ENCODE measurements at regions not wholly inside any gene's neighbourhood (a gene's known extent, or its start where the extent isn't known, plus 50 kb on each side); places are given as distances from the start of the nearest gene placed in this dataset.

DNA sequence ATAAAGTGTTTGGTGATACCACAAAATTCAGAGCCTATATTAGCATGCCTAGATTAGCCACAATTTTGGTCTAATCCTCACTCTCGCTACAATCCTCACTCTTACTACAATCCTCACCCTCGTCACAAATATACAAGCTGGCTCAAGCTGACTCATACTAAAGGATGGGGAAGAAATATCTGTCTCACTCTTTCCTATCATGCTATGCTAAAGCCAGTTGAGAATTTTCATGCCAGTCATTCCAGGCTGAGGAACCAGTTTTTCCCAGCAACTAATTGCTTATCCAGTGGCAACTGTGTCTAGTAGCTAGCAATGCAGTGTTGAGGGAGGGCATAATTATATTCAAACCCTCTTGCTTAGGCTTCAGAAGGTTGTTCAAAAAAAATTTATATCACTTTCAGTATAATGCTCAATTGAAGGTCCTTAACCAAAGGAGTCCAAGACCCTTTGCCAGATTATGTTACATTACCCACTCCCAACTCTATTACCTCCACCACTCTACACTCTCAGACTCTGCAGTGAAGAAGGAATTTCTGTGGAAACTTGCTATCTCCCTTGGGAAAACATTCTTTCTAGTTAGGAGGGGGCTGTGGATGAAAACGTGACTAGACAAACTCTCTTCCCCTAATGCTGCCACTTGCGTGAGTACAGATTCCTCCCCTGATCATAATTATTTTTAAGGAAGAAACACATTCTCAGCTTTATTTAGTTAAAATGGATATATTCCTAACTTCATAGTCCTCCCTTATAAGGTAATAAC lies 810.3 kb upstream of the ACO1 start:
- H3K4me1 Mint-ChIP-seq, result peaks cover 0 to 7% (median under 1%) of the 10 kb centered on the region in 4 donors
- ChIA-PET POLR2A (ENCODE audit: partially characterized antibody) (no interaction called here), CTCF (ENCODE audit: partially characterized antibody) (interaction anchor here (1.0 kb wide), 1 partner anchor 31 kb away, joined by 3 read pairs; no protein-coding TSS in a partner anchor)
- H3K4me1 ChIP-seq (ENCODE audit: insufficient read depth, low read length), result no peaks in the 10 kb centered on the region
- H3K27me3 ChIP-seq (ENCODE audit: insufficient read depth, low read length), result no peaks in the 10 kb centered on the region
- peak overlapping the region in 1 of 7 donors; percentile 34 for H3K27ac Mint-ChIP-seq
- no peak overlapping the region for H3K27ac ChIP-seq (ENCODE audit: low read depth, low read length)
- peaks cover 0 to 2% of the 10 kb centered on the region in 2 donors for H3K36me3 Mint-ChIP-seq
- H3K27me3 Mint-ChIP-seq, result no peaks in the 10 kb centered on the region
- H3K36me3 ChIP-seq (ENCODE audit: insufficient read depth, low read length), result no peaks in the 10 kb centered on the region
- no peak for DNase-seq
- no peak overlapping the region for H3K4me3 Mint-ChIP-seq
- H3K9me3 Mint-ChIP-seq, result peaks cover 0 to 6% (median 0%) of the 10 kb centered on the region in 8 donors
- intact Hi-C loops (cut with micrococcal nuclease), result no loop called here
- H3K9me3 ChIP-seq (ENCODE audit: control insufficient read depth in 1 of 2, low read length in 2 of 2), result no peaks in the 10 kb centered on the region
- no peak overlapping the region for H3K4me3 ChIP-seq (ENCODE audit: low read length in 2 of 2)

DNA sequence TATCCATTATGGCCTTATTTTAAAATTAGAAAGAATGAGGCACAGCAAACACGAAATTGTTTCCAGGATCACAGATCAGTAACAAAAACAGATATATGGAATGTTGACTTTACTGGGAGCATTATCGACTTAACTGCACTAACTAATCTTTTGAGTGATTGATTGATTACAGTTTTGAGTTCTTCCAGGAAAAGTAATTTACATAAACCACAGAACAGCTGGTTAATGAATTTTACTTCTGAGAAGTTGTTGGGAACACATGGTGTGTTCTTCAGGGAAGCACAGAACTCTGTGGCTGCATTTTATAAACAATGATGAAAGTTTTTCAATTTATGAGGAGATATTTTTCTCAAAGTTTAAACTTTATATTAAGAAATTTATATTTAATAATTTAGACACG lies 802.4 kb upstream of the ACO1 start:
- no peak overlapping the region for H3K27ac ChIP-seq (ENCODE audit: low read depth, low read length)
- no peaks in the 10 kb centered on the region for H3K36me3 Mint-ChIP-seq
- no peaks in the 10 kb centered on the region for H3K27me3 Mint-ChIP-seq
- no peak overlapping the region for H3K27ac Mint-ChIP-seq
- H3K36me3 ChIP-seq (ENCODE audit: insufficient read depth, low read length), result no peaks in the 10 kb centered on the region
- H3K4me1 Mint-ChIP-seq, result no peaks in the 10 kb centered on the region
- H3K4me3 Mint-ChIP-seq, result no peak overlapping the region
- no peak for DNase-seq
- no peaks in the 10 kb centered on the region for H3K27me3 ChIP-seq (ENCODE audit: insufficient read depth, low read length)
- H3K4me1 ChIP-seq (ENCODE audit: insufficient read depth, low read length), result no peaks in the 10 kb centered on the region
- no peak overlapping the region for H3K4me3 ChIP-seq (ENCODE audit: low read length in 2 of 2)
- ChIA-PET POLR2A (ENCODE audit: partially characterized antibody) (no interaction called here), CTCF (ENCODE audit: partially characterized antibody) (no interaction called here)
- H3K9me3 ChIP-seq (ENCODE audit: control insufficient read depth in 1 of 2, low read length in 2 of 2), result no peaks in the 10 kb centered on the region
- peaks cover 0 to 4% (median 0%) of the 10 kb centered on the region in 8 donors for H3K9me3 Mint-ChIP-seq
- intact Hi-C loops (cut with micrococcal nuclease), result no loop called here

DNA sequence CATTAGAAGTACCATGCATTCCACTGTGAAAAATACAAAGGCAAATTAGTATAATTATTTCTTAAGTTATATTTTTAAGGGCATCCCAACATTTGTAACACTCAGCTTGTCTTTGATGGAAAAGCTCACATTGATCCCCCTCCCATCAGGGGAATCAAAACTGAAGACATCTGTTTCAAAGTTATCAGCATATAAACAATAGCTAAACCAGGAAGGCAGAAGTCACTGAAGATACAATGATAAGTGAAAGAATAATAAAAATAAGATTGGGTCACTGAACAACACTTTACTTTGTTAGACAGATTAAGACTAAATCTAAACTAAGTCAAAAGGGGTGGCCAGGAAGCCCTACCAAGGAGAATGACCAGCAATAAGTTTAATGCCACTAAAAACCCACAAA lies 801.9 kb upstream of the ACO1 start:
- Mint-ChIP-seq H3K27me3 (no peaks in the 10 kb centered on the region), H3K9me3 (peaks cover 0 to 4% (median 0%) of the 10 kb centered on the region in 8 donors), H3K4me3 (no peak overlapping the region), H3K4me1 (no peaks in the 10 kb centered on the region), H3K27ac (no peak overlapping the region), H3K36me3 (no peaks in the 10 kb centered on the region)
- CTCF ChIA-PET (ENCODE audit: partially characterized antibody), result no interaction called here
- Histone ChIP-seq H3K4me3 (ENCODE audit: low read length in 2 of 2) (no peak overlapping the region), H3K27ac (ENCODE audit: low read depth, low read length) (no peak overlapping the region), H3K4me1 (ENCODE audit: insufficient read depth, low read length) (no peaks in the 10 kb centered on the region), H3K9me3 (ENCODE audit: control insufficient read depth in 1 of 2, low read length in 2 of 2) (no peaks in the 10 kb centered on the region), H3K36me3 (ENCODE audit: insufficient read depth, low read length) (no peaks in the 10 kb centered on the region), H3K27me3 (ENCODE audit: insufficient read depth, low read length) (no peaks in the 10 kb centered on the region)
- intact Hi-C loops (cut with micrococcal nuclease), result no loop called here
- no peak for DNase-seq
- POLR2A ChIA-PET (ENCODE audit: partially characterized antibody), result no interaction called here

DNA sequence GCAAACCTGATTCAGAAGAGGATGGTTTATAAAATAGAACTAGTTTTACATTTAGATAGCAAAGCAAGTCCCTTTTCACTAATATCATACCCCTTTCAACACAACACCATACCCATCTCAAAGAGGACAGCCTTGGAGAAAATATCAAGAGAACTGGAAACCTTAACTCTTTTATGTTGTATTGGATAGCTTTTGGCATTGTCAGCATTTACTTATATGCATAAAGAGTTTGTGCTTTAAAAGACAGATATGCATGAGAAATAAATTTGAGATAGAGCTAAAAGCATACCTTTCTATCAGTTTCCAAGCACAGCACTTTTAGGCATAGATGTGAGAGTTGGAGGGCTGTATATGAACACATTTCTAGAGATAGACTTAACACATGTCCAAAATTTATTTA lies 799.3 kb upstream of the ACO1 start:
- DNase-seq, result no peak
- intact Hi-C loops (cut with micrococcal nuclease), result no loop called here
- ChIA-PET POLR2A (ENCODE audit: partially characterized antibody) (no interaction called here), CTCF (ENCODE audit: partially characterized antibody) (no interaction called here)
- H3K4me1 ChIP-seq (ENCODE audit: insufficient read depth, low read length), result no peaks in the 10 kb centered on the region
- no peak overlapping the region for H3K4me3 ChIP-seq (ENCODE audit: low read length in 2 of 2)
- no peak overlapping the region for H3K27ac Mint-ChIP-seq
- H3K27ac ChIP-seq (ENCODE audit: low read depth, low read length), result no peak overlapping the region
- no peaks in the 10 kb centered on the region for H3K36me3 Mint-ChIP-seq
- H3K27me3 Mint-ChIP-seq, result no peaks in the 10 kb centered on the region
- H3K36me3 ChIP-seq (ENCODE audit: insufficient read depth, low read length), result no peaks in the 10 kb centered on the region
- no peak overlapping the region for H3K4me3 Mint-ChIP-seq
- H3K9me3 Mint-ChIP-seq, result peaks cover 0 to 4% (median 0%) of the 10 kb centered on the region in 8 donors
- H3K4me1 Mint-ChIP-seq, result no peaks in the 10 kb centered on the region
- no peaks in the 10 kb centered on the region for H3K27me3 ChIP-seq (ENCODE audit: insufficient read depth, low read length)
- H3K9me3 ChIP-seq (ENCODE audit: control insufficient read depth in 1 of 2, low read length in 2 of 2), result no peaks in the 10 kb centered on the region

DNA sequence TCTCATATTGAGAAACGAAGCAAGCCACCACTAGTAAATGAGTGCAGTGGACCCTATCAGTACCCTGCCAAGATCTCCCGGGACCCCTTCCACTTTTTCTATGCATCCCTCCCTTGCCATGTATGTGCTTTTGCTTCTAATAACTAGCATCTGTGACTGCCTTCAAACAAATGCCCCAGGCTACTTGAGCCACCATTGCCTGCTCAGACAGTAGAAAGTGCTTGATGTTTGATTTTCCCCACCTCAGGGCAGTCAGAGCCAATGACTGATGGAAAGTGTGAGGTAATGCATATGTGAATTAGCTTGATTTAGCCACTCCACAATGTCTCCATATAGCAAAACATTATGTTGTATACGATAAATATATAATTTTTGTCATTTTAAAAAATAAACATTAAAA lies 797.3 kb upstream of the ACO1 start:
- Mint-ChIP-seq H3K4me3 (no peak overlapping the region), H3K4me1 (no peaks in the 10 kb centered on the region), H3K36me3 (no peaks in the 10 kb centered on the region), H3K27me3 (no peaks in the 10 kb centered on the region), H3K9me3 (peaks cover 0 to 4% (median 0%) of the 10 kb centered on the region in 8 donors), H3K27ac (no peak overlapping the region)
- Histone ChIP-seq H3K4me3 (ENCODE audit: low read length in 2 of 2) (no peak overlapping the region), H3K27ac (ENCODE audit: low read depth, low read length) (no peak overlapping the region), H3K27me3 (ENCODE audit: insufficient read depth, low read length) (no peaks in the 10 kb centered on the region), H3K36me3 (ENCODE audit: insufficient read depth, low read length) (no peaks in the 10 kb centered on the region), H3K9me3 (ENCODE audit: control insufficient read depth in 1 of 2, low read length in 2 of 2) (no peaks in the 10 kb centered on the region), H3K4me1 (ENCODE audit: insufficient read depth, low read length) (no peaks in the 10 kb centered on the region)
- POLR2A ChIA-PET (ENCODE audit: partially characterized antibody), result no interaction called here
- DNase-seq, result no peak
- intact Hi-C loops (cut with micrococcal nuclease), result no loop called here
- CTCF ChIA-PET (ENCODE audit: partially characterized antibody), result no interaction called here

DNA sequence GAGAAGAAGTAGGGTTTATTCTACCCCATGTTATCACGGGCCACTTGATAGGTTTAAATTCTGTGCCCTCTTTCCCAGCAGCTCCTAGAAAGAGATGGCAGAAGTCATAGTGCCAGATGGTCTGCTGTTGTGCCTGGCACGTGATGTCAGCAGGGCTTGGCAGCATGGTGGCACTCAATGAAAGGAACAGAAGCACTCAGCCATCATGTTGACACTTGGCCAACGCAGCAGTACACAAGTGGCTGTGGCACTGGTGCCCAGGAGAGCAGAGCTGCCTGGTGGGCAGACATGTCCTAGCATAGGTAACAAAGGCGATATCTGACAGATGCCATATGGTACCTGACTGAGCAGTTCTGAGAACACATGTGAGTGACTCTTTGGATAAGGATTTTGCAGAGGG lies 796.4 kb upstream of the ACO1 start:
- ChIA-PET POLR2A (ENCODE audit: partially characterized antibody) (no interaction called here), CTCF (ENCODE audit: partially characterized antibody) (no interaction called here)
- Histone ChIP-seq H3K36me3 (ENCODE audit: insufficient read depth, low read length) (no peaks in the 10 kb centered on the region), H3K4me3 (ENCODE audit: low read length in 2 of 2) (no peak overlapping the region), H3K27me3 (ENCODE audit: insufficient read depth, low read length) (no peaks in the 10 kb centered on the region), H3K4me1 (ENCODE audit: insufficient read depth, low read length) (no peaks in the 10 kb centered on the region), H3K27ac (ENCODE audit: low read depth, low read length) (no peak overlapping the region), H3K9me3 (ENCODE audit: control insufficient read depth in 1 of 2, low read length in 2 of 2) (no peaks in the 10 kb centered on the region)
- no peak for DNase-seq
- Mint-ChIP-seq H3K36me3 (no peaks in the 10 kb centered on the region), H3K4me1 (no peaks in the 10 kb centered on the region), H3K4me3 (no peak overlapping the region), H3K27ac (no peak overlapping the region), H3K27me3 (no peaks in the 10 kb centered on the region), H3K9me3 (peaks cover 0 to 4% (median 0%) of the 10 kb centered on the region in 8 donors)
- intact Hi-C loops (cut with micrococcal nuclease), result no loop called here

DNA sequence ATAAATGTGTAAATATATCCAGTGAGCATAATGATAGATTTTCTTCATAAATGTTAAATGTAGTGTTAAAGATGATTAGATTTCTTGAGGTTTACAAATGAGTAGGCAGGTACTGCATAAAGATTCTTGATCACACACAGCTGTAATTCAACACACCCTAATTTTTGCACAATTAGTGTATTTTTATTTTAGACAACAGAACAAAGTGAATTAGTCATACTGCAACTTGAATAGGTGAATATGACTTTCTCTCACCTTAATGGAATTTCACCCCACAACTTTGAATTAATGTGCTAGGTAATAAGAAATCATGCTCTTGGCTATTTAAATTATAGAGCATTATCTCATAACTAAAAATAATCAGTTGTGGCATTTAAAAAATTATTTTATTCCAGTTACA lies 795.7 kb upstream of the ACO1 start:
- CTCF ChIA-PET (ENCODE audit: partially characterized antibody), result no interaction called here
- intact Hi-C loops (cut with micrococcal nuclease), result no loop called here
- Histone ChIP-seq H3K27ac (ENCODE audit: low read depth, low read length) (no peak overlapping the region), H3K4me1 (ENCODE audit: insufficient read depth, low read length) (no peaks in the 10 kb centered on the region), H3K36me3 (ENCODE audit: insufficient read depth, low read length) (no peaks in the 10 kb centered on the region), H3K9me3 (ENCODE audit: control insufficient read depth in 1 of 2, low read length in 2 of 2) (no peaks in the 10 kb centered on the region), H3K27me3 (ENCODE audit: insufficient read depth, low read length) (no peaks in the 10 kb centered on the region), H3K4me3 (ENCODE audit: low read length in 2 of 2) (no peak overlapping the region)
- Mint-ChIP-seq H3K27me3 (no peaks in the 10 kb centered on the region), H3K9me3 (peaks cover 0 to 2% (median 0%) of the 10 kb centered on the region in 8 donors), H3K36me3 (no peaks in the 10 kb centered on the region), H3K4me3 (no peak overlapping the region), H3K4me1 (no peaks in the 10 kb centered on the region), H3K27ac (no peak overlapping the region)
- POLR2A ChIA-PET (ENCODE audit: partially characterized antibody), result no interaction called here
- DNase-seq, result no peak

DNA sequence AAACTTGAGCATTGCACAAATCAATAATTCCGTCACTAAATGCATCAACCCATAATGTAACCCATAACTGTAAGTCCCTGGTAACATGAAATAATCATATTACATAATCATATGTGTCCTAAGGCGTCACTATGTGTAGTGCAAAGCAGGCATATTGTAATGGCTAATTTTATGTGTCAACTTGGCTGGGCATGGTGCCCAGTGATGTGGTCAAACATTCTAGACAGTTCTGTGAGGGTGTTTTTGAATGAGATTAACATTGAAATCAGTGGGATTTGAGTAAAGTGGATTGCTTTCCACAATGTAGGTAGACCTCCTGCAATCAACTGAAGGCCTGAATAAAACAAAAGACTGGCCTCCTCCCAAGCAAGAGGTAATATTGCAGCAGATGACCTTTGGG lies 794.4 kb upstream of the ACO1 start:
- intact Hi-C loops (cut with micrococcal nuclease), result no loop called here
- POLR2A ChIA-PET (ENCODE audit: partially characterized antibody), result no interaction called here

More for the DNA sequence above, 794.4 kb upstream of the ACO1 start:
- no peak for DNase-seq
- Mint-ChIP-seq H3K27ac (no peak overlapping the region), H3K36me3 (no peaks in the 10 kb centered on the region), H3K4me3 (no peak overlapping the region), H3K9me3 (peaks cover 0 to 4% (median 0%) of the 10 kb centered on the region in 8 donors), H3K27me3 (no peaks in the 10 kb centered on the region), H3K4me1 (peaks cover 0 to 5% (median 0%) of the 10 kb centered on the region in 4 donors)
- H3K4me3 ChIP-seq (ENCODE audit: low read length in 2 of 2), result no peak overlapping the region
- H3K4me1 ChIP-seq (ENCODE audit: insufficient read depth, low read length), result no peaks in the 10 kb centered on the region
- H3K27me3 ChIP-seq (ENCODE audit: insufficient read depth, low read length), result no peaks in the 10 kb centered on the region
- no peak overlapping the region for H3K27ac ChIP-seq (ENCODE audit: low read depth, low read length)
- no peaks in the 10 kb centered on the region for H3K36me3 ChIP-seq (ENCODE audit: insufficient read depth, low read length)
- CTCF ChIA-PET (ENCODE audit: partially characterized antibody), result no interaction called here
- H3K9me3 ChIP-seq (ENCODE audit: control insufficient read depth in 1 of 2, low read length in 2 of 2), result no peaks in the 10 kb centered on the region

Data from CD4-positive, alpha-beta memory T cell (primary cell).